ENCODE measurements at regions not wholly inside any gene's neighbourhood (a gene's known extent, or its start where the extent isn't known, plus 50 kb on each side); places are given as distances from the start of the nearest gene placed in this dataset.

GRCh38 chr6:108795122-108795521 lies 53.1 kb upstream of the ARMC2 start:
- no peaks in the 10 kb centered on the region for H3K9me3 ChIP-seq (ENCODE audit: control insufficient read depth, low read depth, low read length)
- H3K4me1 ChIP-seq (ENCODE audit: control insufficient read depth, extremely low read depth, insufficient read depth, low read length) = no peaks in the 10 kb centered on the region
- H3K9me1 ChIP-seq (ENCODE audit: control insufficient read depth, extremely low read depth, insufficient read depth, low read length) = no peaks in the 10 kb centered on the region
- no peaks in the 10 kb centered on the region for H3K36me3 ChIP-seq (ENCODE audit: control insufficient read depth in 2 of 2, extremely low read depth in 1 of 2, insufficient read depth in 2 of 2, low read length in 2 of 2)
- no peak overlapping the region for H3K9ac ChIP-seq (ENCODE audit: control insufficient read depth, extremely low read depth, insufficient read depth, low read length)
- H3K27ac ChIP-seq (ENCODE audit: control insufficient read depth, insufficient read depth, low read length) = no peak overlapping the region
- H4K20me1 ChIP-seq (ENCODE audit: control insufficient read depth, extremely low read depth, insufficient read depth, low read length) = no peaks in the 10 kb centered on the region
- H3K4me2 ChIP-seq (ENCODE audit: control insufficient read depth, extremely low read depth, insufficient read depth, low read depth, low read length) = no peak overlapping the region
- TF ChIP-seq EZH2 (IDR thresholded peaks at IDR 0.05; ENCODE audit: low read length) = no peak
- TF ChIP-seq, protein P1, sequence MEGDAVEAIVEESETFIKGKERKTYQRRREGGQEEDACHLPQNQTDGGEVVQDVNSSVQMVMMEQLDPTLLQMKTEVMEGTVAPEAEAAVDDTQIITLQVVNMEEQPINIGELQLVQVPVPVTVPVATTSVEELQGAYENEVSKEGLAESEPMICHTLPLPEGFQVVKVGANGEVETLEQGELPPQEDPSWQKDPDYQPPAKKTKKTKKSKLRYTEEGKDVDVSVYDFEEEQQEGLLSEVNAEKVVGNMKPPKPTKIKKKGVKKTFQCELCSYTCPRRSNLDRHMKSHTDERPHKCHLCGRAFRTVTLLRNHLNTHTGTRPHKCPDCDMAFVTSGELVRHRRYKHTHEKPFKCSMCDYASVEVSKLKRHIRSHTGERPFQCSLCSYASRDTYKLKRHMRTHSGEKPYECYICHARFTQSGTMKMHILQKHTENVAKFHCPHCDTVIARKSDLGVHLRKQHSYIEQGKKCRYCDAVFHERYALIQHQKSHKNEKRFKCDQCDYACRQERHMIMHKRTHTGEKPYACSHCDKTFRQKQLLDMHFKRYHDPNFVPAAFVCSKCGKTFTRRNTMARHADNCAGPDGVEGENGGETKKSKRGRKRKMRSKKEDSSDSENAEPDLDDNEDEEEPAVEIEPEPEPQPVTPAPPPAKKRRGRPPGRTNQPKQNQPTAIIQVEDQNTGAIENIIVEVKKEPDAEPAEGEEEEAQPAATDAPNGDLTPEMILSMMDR (optimal IDR thresholded peaks at IDR 0.05 in 1 of 3, IDR thresholded peaks at IDR 0.05 in 1 of 3, conservative IDR thresholded peaks at IDR 0.05 in 1 of 3; ENCODE audit: extremely low read depth in 1 of 3, insufficient read depth in 2 of 3, low read length in 3 of 3) = no peak
- DNase-seq (ENCODE audit: low read depth, low spot score) (no peak), FAIRE-seq (no peak)
- no peaks in the 10 kb centered on the region for H3K79me2 ChIP-seq (ENCODE audit: control insufficient read depth, insufficient read depth, low read length)
- no peaks in the 10 kb centered on the region for H3K27me3 ChIP-seq (ENCODE audit: control insufficient read depth, extremely low read depth, insufficient read depth, low read length)
- H2AFZ ChIP-seq (ENCODE audit: control insufficient read depth, low read length) = no peak overlapping the region
- dilution Hi-C loops (cut with MboI; ENCODE audit: extremely low pct_ligation_motif_present, low sequenced_read_pairs) = no loop called here
- no peak overlapping the region for H3K4me3 ChIP-seq (ENCODE audit: control insufficient read depth in 2 of 3, extremely low read depth in 1 of 3, insufficient read depth in 2 of 3, low read depth in 1 of 3, low read length in 3 of 3)

DNA sequence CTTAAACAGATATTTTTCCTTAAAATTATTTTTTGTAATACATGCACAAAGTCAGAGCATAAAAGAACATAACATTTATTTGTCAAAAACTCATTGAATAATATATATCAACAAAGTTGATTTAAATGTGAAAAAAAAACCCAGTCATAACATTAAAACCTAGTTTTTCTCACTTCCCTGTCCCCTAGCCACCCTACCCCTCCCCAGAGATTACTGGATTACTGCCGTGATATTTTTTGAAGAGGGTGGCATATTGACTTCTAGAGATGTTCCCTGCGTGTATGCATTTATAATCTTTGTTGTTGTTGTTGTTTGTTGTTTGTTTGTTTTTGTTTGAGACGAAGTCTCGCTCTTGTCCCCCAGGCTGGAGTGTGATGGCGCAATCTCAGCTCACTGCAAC lies 52.4 kb upstream of the ARMC2 start:
- Histone ChIP-seq H3K27ac (ENCODE audit: control insufficient read depth, insufficient read depth, low read length) (no peak overlapping the region), H2AFZ (ENCODE audit: control insufficient read depth, low read length) (no peak overlapping the region), H3K9me1 (ENCODE audit: control insufficient read depth, extremely low read depth, insufficient read depth, low read length) (no peaks in the 10 kb centered on the region), H3K27me3 (ENCODE audit: control insufficient read depth, extremely low read depth, insufficient read depth, low read length) (no peaks in the 10 kb centered on the region), H3K4me3 (ENCODE audit: control insufficient read depth in 2 of 3, extremely low read depth in 1 of 3, insufficient read depth in 2 of 3, low read depth in 1 of 3, low read length in 3 of 3) (no peak overlapping the region), H3K4me1 (ENCODE audit: control insufficient read depth, extremely low read depth, insufficient read depth, low read length) (no peaks in the 10 kb centered on the region), H3K9me3 (ENCODE audit: control insufficient read depth, low read depth, low read length) (no peaks in the 10 kb centered on the region), H3K79me2 (ENCODE audit: control insufficient read depth, insufficient read depth, low read length) (no peaks in the 10 kb centered on the region), H3K36me3 (ENCODE audit: control insufficient read depth in 2 of 2, extremely low read depth in 1 of 2, insufficient read depth in 2 of 2, low read length in 2 of 2) (no peaks in the 10 kb centered on the region), H3K9ac (ENCODE audit: control insufficient read depth, extremely low read depth, insufficient read depth, low read length) (no peak overlapping the region), H4K20me1 (ENCODE audit: control insufficient read depth, extremely low read depth, insufficient read depth, low read length) (no peaks in the 10 kb centered on the region), H3K4me2 (ENCODE audit: control insufficient read depth, extremely low read depth, insufficient read depth, low read depth, low read length) (no peak overlapping the region)
- FAIRE-seq (no peak), DNase-seq (ENCODE audit: low read depth, low spot score) (no peak)
- TF ChIP-seq, protein P1 (optimal IDR thresholded peaks at IDR 0.05 in 1 of 3, IDR thresholded peaks at IDR 0.05 in 1 of 3, conservative IDR thresholded peaks at IDR 0.05 in 1 of 3; ENCODE audit: extremely low read depth in 1 of 3, insufficient read depth in 2 of 3, low read length in 3 of 3) = no peak
- no peak for TF ChIP-seq EZH2 (IDR thresholded peaks at IDR 0.05; ENCODE audit: low read length)
- dilution Hi-C loops (cut with MboI; ENCODE audit: extremely low pct_ligation_motif_present, low sequenced_read_pairs) = no loop called here

All from keratinocyte (primary cell).